Mammary epithelial cell (primary cell): ENCODE measurements at regions not wholly inside any gene's neighbourhood (a gene's known extent, or its start where the extent isn't known, plus 50 kb on each side); places are given as distances from the start of the nearest gene placed in this dataset.

Source experiments
- EZH2 ChIP-seq: IDR thresholded peaks from 2 replicates; pipeline ENCODE4 v1.6.1; 2012; ENCODE audit warnings: low read length, inconsistent platforms, borderline replicate concordance
- TF ChIP-seq, protein P1 (sequence below), 2 donors: IDR thresholded peaks in 1 of 2; conservative IDR thresholded peaks in 1 of 2; 2 replicates each; pipeline ENCODE4 v1.5.1; 2011 to 2012; ENCODE audit warnings: inconsistent platforms in 2 of 2, low read length in 2 of 2, mild to moderate bottlenecking in 2 of 2, control low read depth in 1 of 2, low read depth in 1 of 2; ENCODE audit not compliant: insufficient read depth in 1 of 2; ENCODE audit errors: extremely low read depth in 1 of 2

- TF ChIP-seq, protein P1, sequence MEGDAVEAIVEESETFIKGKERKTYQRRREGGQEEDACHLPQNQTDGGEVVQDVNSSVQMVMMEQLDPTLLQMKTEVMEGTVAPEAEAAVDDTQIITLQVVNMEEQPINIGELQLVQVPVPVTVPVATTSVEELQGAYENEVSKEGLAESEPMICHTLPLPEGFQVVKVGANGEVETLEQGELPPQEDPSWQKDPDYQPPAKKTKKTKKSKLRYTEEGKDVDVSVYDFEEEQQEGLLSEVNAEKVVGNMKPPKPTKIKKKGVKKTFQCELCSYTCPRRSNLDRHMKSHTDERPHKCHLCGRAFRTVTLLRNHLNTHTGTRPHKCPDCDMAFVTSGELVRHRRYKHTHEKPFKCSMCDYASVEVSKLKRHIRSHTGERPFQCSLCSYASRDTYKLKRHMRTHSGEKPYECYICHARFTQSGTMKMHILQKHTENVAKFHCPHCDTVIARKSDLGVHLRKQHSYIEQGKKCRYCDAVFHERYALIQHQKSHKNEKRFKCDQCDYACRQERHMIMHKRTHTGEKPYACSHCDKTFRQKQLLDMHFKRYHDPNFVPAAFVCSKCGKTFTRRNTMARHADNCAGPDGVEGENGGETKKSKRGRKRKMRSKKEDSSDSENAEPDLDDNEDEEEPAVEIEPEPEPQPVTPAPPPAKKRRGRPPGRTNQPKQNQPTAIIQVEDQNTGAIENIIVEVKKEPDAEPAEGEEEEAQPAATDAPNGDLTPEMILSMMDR (conservative IDR thresholded peaks at IDR 0.05 in 1 of 2, IDR thresholded peaks at IDR 0.05 in 1 of 2; ENCODE audit: extremely low read depth in 1 of 2, insufficient read depth in 1 of 2, low read depth in 1 of 2, low read length in 2 of 2), result no peak
- TF ChIP-seq EZH2, result no peak
Observed at GRCh38 chr11:134795017-134795416, 383.0 kb upstream of the B3GAT1 start.
